VCaP (cell line): ENCODE measurements at regions not wholly inside any gene's neighbourhood (a gene's known extent, or its start where the extent isn't known, plus 50 kb on each side); places are given as distances from the start of the nearest gene placed in this dataset.
"Not testable (repeated sequence)": the region's sequence is repeated elsewhere in the genome, so short reads cannot be mapped to it uniquely, and the experiment has no call there.

Source experiments
- H3K27ac ChIP-seq: fragments of 450-650 bp; 2 replicates; pipeline ENCODE4 v1.5.1; 2017
- CTCF ChIP-seq: fragments of 450-650 bp; conservative IDR thresholded peaks from 2 replicates; pipeline ENCODE4 v1.5.1; 2017; ENCODE audit warnings: mild to moderate bottlenecking, moderate library complexity

GRCh38 chr16:55016515-55016914 lies 85.8 kb downstream of the IRX5 start:
- no peak overlapping the region for H3K27ac ChIP-seq
- TF ChIP-seq CTCF = no peak

GRCh38 chr16:55017321-55017720 lies 86.7 kb downstream of the IRX5 start:
- no peak for TF ChIP-seq CTCF
- H3K27ac ChIP-seq = no peak overlapping the region

GRCh38 chr16:55018881-55019280 lies 88.2 kb downstream of the IRX5 start:
- no peak for TF ChIP-seq CTCF
- no peak overlapping the region for H3K27ac ChIP-seq

GRCh38 chr16:55019419-55020131 lies 88.9 kb downstream of the IRX5 start:
- no peak for TF ChIP-seq CTCF
- H3K27ac ChIP-seq = no peak overlapping the region

- TF ChIP-seq CTCF = no peak
- H3K27ac ChIP-seq = no peak overlapping the region
These were observed 91.2 kb downstream of the IRX5 start for GRCh38 chr16:55021595-55022475.

- H3K27ac ChIP-seq = not testable (repeated sequence)
These were observed 96.6 kb downstream of the IRX5 start for GRCh38 chr16:55027260-55027659.

GRCh38 chr16:55029509-55029908 lies 98.8 kb downstream of the IRX5 start:
- TF ChIP-seq CTCF = no peak
- H3K27ac ChIP-seq = no peak overlapping the region

- H3K27ac ChIP-seq = no peak overlapping the region
- no peak for TF ChIP-seq CTCF
These were observed 100.3 kb downstream of the IRX5 start for GRCh38 chr16:55030944-55031343.
